ENCODE measurements at regions not wholly inside any gene's neighbourhood (a gene's known extent, or its start where the extent isn't known, plus 50 kb on each side); places are given as distances from the start of the nearest gene placed in this dataset.
A peak's percentile ranks its signal among the peaks of the same experiment; 100 is the strongest.

DNA sequence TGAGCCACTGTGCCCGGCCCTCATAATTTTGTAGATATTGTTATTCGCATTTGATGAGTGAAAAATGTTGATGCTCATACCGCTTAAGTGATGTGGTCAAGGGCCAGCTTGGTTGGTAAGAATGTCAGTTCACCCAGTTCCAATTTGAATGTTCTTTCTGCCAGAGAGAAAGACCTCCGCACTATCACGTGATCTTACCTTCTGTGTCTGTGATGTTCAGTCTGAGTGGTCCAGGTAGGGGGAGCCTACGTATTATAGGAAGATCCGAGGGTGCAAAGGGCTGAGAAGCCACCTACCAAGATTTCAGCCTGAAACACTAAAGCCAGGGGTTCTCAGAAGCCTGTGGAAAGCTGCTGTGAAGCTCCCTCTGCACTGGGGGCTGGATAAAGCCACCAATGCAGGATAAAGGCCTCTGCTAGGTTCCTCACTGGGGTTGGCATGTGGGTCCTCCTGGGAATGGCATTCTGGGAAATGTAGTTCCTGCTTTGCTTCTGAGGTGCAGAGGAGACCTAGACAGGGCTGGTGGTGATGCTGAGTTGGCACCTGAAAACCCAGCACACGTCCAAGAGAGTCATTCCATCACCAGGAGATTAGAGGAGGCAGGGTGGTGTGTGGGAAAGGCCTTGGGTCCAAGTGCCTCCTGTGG, 64.7 kb upstream of the AOAH start:
- DNase-seq (ENCODE audit: low read depth), result no peak
- TF ChIP-seq, protein P1, sequence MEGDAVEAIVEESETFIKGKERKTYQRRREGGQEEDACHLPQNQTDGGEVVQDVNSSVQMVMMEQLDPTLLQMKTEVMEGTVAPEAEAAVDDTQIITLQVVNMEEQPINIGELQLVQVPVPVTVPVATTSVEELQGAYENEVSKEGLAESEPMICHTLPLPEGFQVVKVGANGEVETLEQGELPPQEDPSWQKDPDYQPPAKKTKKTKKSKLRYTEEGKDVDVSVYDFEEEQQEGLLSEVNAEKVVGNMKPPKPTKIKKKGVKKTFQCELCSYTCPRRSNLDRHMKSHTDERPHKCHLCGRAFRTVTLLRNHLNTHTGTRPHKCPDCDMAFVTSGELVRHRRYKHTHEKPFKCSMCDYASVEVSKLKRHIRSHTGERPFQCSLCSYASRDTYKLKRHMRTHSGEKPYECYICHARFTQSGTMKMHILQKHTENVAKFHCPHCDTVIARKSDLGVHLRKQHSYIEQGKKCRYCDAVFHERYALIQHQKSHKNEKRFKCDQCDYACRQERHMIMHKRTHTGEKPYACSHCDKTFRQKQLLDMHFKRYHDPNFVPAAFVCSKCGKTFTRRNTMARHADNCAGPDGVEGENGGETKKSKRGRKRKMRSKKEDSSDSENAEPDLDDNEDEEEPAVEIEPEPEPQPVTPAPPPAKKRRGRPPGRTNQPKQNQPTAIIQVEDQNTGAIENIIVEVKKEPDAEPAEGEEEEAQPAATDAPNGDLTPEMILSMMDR (conservative IDR thresholded peaks at IDR 0.05; ENCODE audit: low read depth, low read length), result no peak
- no peak overlapping the region for H3K4me3 ChIP-seq (ENCODE audit: low read depth, low read length)

DNA sequence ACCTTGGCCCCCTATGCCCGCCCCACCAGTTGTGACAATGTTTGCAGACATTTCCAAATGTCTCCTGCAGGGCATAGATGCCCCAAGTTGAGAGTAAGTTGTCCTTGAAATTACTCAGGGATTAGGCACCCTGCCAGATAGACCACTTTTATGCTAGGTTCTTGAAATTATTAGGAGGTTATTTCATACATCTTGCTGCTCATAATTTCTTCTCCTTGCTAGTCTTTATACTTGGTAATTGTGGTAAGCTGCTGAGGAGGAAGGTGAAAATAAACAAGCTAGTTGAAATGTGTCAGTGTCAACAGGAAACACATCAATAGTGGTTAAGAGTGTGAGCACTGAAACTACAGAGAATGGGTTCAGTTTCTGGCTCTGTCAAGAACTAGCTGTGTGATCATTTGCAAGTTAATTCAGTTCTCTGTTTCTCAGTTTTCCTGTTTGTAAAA, 63.7 kb upstream of the AOAH start:
- no peak for DNase-seq (ENCODE audit: low read depth)
- no peak overlapping the region for H3K4me3 ChIP-seq (ENCODE audit: low read depth, low read length)
- TF ChIP-seq, protein P1 (conservative IDR thresholded peaks at IDR 0.05; ENCODE audit: low read depth, low read length), result no peak

DNA sequence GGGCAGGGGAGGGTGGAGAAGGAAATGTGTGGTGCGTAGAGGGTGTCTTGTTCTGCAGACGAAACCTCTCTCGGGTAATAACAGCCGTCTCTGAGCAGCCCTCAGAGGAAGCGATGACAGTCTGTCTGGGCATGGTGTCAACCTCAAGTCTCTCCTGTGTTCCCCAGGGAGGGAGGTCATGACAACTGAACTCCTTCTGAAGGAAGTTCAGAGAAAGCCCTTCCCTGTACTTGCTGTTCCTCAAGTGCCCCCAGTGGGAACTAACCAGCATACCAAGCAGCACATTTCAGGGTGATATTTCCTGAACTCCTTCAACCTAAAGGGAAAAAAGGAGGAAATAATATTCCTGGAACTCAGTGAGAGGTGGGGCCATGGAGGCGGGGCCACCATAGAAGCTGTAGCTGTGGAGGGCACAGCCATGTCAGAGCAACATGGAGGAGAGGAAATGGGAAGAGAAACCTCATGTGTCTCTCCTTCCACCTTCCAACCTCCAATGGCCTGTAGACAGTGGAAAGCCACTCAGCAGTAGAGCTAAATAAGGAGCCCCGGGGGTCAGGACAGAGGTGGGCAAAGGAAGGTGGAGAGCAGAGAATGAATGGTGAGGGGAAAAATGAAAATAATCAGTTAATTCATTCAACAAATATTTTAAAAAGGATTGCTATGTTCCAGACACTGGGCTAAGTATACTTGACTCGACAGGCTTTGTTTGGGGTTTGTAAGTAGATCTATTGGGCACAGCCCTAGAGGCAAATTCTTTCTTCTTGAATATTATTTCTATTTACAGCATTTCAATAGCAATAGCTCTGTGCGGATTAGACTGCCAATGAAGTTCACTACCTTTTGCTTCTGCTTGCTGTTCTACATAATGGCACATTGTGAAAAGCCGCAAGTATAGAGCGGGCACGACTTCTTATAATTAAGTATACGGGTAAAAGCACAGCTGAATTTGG, 61.0 kb upstream of the AOAH start:
- peak; percentile 6 for DNase-seq (ENCODE audit: low read depth)
- H3K4me3 ChIP-seq (ENCODE audit: low read depth, low read length), result no peak overlapping the region
- TF ChIP-seq, protein P1 (conservative IDR thresholded peaks at IDR 0.05; ENCODE audit: low read depth, low read length), result no peak

DNA sequence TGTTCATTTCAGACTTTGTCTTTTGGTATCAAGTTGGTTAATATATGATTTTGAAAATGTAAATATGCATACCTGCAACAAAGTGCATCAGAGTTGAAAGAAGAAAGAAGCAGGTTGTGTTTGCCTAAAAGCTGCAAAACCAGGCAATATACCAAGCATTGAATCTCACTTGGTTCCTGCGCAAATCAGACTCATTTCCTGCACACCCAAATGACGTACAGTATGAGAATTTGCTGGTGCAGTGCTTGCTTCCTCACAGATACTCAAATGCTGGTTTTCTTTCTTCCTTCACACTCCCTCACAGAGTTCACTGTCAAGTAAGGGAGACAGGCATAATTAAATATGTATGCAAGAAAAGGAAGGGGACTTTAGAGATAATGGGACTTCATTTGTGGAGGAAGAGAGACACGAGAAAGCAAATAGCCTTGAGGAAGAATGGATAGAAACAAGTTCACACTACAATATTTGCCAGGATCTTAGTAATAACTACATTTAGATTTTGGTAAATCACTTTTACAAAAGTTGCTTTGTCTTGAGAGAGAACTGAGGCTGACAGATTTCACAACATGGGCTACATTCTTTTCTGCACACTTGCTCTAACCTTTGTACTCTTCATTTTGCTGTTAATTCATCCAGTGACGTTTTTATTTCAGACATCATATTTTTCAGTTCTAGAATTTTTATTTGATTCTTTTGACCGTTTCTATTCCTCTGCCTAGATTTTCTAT, 56.9 kb upstream of the AOAH start:
- H3K4me3 ChIP-seq (ENCODE audit: low read depth, low read length), result no peak overlapping the region
- no peak for DNase-seq (ENCODE audit: low read depth)
- TF ChIP-seq, protein P1 (conservative IDR thresholded peaks at IDR 0.05; ENCODE audit: low read depth, low read length), result no peak

DNA sequence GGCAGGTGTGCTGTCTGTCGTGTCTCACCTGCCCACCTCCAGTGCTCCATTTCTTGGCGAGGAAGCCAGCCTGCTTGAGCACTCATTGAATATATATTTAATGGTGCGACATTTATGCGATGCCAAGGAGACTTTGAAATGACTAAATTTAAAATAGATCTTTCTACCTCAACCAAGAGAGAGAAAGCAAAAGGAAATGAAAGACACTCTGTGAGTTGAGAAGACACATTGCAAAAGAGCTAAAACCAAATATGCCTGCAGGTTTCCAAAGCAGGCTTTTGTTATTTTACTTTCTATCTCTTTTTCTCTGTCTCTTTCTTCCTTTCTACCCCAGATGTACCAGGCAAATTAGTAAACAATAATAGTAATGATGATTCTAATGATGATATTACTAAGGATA, 53.6 kb upstream of the AOAH start:
- no peak for DNase-seq (ENCODE audit: low read depth)
- no peak overlapping the region for H3K4me3 ChIP-seq (ENCODE audit: low read depth, low read length)

DNA sequence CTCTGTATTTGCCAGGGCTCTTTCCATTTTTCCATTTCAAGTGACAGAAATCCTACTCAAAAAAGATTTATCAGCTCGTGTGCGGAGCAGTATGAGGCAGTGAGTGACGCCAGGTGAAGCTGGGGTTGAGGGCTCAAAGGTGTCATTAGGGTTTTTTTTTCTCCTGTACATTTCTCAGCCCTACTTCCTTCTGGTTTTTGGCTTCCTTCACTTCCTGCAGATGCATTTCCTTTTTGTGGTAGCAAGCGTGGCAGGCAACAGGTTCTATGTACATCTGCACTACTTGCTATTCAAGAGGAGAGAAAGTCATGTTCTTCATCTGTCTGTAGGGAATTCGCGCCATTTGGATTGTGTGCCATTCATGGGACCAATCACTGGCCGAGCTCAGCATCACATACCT, 52.8 kb upstream of the AOAH start:
- TF ChIP-seq, protein P1 (conservative IDR thresholded peaks at IDR 0.05; ENCODE audit: low read depth, low read length), result no peak
- H3K4me3 ChIP-seq (ENCODE audit: low read depth, low read length), result no peak overlapping the region

More for the DNA sequence above, 53.6 kb upstream of the AOAH start:
- TF ChIP-seq, protein P1 (conservative IDR thresholded peaks at IDR 0.05; ENCODE audit: low read depth, low read length), result no peak

More for the DNA sequence above, 52.8 kb upstream of the AOAH start:
- no peak for DNase-seq (ENCODE audit: low read depth)

All from choroid plexus epithelial cell (primary cell).